ENCODE measurements at regions not wholly inside any gene's neighbourhood (a gene's known extent, or its start where the extent isn't known, plus 50 kb on each side); places are given as distances from the start of the nearest gene placed in this dataset.

DNA sequence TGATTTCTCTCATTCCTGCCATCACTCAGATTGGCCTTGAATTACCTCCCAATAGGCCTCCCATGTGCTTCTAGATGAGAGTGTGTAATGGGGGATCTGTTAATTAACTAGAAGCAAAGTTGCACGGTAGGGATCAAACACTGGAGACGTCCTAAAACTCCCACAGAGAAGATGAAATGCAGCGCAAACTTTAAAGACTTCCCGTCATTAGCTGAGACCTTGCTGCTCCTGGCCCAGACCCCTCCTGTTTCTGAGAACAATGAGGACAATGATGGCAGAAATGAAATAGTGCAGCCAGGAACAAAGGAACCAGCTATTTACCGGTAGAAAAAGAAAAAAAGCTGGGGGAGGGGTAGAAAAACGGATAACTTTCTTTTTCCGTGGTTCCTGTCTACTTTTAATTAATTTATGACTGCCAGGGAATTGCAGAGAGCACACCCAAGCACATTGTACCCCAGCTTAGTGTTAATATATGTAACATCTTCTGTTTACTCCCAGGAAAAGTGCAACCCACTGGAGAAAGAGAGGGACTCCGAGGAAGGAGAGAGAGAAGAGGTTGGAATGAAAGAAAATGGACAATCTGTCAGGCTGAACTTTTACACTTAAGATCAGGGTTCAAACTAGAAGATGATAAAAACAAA lies 280.7 kb upstream of the SOX5 start:
- no peak overlapping the region for H3K4me3 ChIP-seq (ENCODE audit: low read depth in 1 of 2, low read length in 1 of 2)
- H3K36me3 ChIP-seq: no peaks in the 10 kb centered on the region
- no peaks in the 10 kb centered on the region for H3K27me3 ChIP-seq
- no peaks in the 10 kb centered on the region for H3K9me3 ChIP-seq
- TF ChIP-seq, protein P1, sequence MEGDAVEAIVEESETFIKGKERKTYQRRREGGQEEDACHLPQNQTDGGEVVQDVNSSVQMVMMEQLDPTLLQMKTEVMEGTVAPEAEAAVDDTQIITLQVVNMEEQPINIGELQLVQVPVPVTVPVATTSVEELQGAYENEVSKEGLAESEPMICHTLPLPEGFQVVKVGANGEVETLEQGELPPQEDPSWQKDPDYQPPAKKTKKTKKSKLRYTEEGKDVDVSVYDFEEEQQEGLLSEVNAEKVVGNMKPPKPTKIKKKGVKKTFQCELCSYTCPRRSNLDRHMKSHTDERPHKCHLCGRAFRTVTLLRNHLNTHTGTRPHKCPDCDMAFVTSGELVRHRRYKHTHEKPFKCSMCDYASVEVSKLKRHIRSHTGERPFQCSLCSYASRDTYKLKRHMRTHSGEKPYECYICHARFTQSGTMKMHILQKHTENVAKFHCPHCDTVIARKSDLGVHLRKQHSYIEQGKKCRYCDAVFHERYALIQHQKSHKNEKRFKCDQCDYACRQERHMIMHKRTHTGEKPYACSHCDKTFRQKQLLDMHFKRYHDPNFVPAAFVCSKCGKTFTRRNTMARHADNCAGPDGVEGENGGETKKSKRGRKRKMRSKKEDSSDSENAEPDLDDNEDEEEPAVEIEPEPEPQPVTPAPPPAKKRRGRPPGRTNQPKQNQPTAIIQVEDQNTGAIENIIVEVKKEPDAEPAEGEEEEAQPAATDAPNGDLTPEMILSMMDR (IDR thresholded peaks at IDR 0.05): no peak
- H3K4me1 ChIP-seq (ENCODE audit: control insufficient read depth in 1 of 2, insufficient read depth in 1 of 2, low read depth in 1 of 2, low read length in 1 of 2): peaks cover 18 to 22% of the 10 kb centered on the region in 2 experiments
- no peak overlapping the region for H3K27ac ChIP-seq

DNA sequence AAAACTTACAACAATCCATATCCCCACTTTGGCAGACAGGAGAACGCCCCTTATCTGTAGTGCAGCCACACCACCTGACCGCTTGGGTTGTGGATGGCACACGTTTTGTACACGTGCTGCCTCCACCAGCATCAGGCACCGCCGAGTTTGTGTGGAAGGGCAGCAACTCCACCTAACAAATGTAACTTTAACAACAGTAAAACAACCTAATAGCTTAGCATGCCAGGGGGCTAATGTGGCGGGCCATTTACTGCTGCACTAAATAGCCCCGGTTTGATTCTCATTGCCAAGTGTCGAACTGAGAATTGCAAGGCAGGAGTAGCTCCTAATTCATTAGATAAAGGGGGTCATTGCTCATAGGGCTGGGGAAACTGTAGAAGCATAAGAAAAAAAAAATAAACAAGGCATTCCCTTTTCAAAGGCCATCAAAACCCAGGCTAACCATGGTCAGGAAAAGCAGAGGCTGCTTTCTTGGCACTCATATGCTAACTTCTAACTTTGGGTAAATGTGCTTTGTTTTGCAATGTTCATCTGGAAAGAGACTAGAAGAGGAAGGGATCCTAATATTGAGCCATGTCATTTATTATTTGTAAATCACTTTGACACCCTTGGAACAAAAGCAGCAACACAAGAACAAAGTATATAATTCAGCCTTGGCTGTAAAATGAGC lies 279.7 kb upstream of the SOX5 start:
- Histone ChIP-seq H3K4me3 (ENCODE audit: low read depth in 1 of 2, low read length in 1 of 2) (no peak overlapping the region), H3K9me3 (no peaks in the 10 kb centered on the region), H3K36me3 (no peaks in the 10 kb centered on the region), H3K4me1 (ENCODE audit: control insufficient read depth in 1 of 2, insufficient read depth in 1 of 2, low read depth in 1 of 2, low read length in 1 of 2) (peaks cover 18 to 22% of the 10 kb centered on the region in 2 experiments), H3K27me3 (no peaks in the 10 kb centered on the region), H3K27ac (no peak overlapping the region)
- TF ChIP-seq, protein P1 (IDR thresholded peaks at IDR 0.05): no peak

- Histone ChIP-seq H3K4me1 (ENCODE audit: control insufficient read depth in 1 of 2, insufficient read depth in 1 of 2, low read depth in 1 of 2, low read length in 1 of 2) (peaks cover 19 to 22% of the 10 kb centered on the region in 2 experiments), H3K36me3 (no peaks in the 10 kb centered on the region), H3K27ac (no peak overlapping the region), H3K4me3 (ENCODE audit: low read depth in 1 of 2, low read length in 1 of 2) (no peak overlapping the region), H3K27me3 (no peaks in the 10 kb centered on the region), H3K9me3 (no peaks in the 10 kb centered on the region)
- TF ChIP-seq, protein P1 (IDR thresholded peaks at IDR 0.05): no peak
Measured at GRCh38 chr12:24228371-24228770, 278.9 kb upstream of the SOX5 start.

- no peak overlapping the region for H3K4me3 ChIP-seq (ENCODE audit: low read depth in 1 of 2, low read length in 1 of 2)
- H3K27me3 ChIP-seq: no peaks in the 10 kb centered on the region
- TF ChIP-seq, protein P1 (IDR thresholded peaks at IDR 0.05): no peak
- H3K27ac ChIP-seq: no peak overlapping the region
- peaks cover 27 to 30% of the 10 kb centered on the region in 2 experiments for H3K4me1 ChIP-seq (ENCODE audit: control insufficient read depth in 1 of 2, insufficient read depth in 1 of 2, low read depth in 1 of 2, low read length in 1 of 2)
- H3K9me3 ChIP-seq: no peaks in the 10 kb centered on the region
- no peaks in the 10 kb centered on the region for H3K36me3 ChIP-seq
Measured at GRCh38 chr12:24227551-24227950, 278.1 kb upstream of the SOX5 start.

- TF ChIP-seq, protein P1 (IDR thresholded peaks at IDR 0.05): no peak
- H3K27ac ChIP-seq: no peak overlapping the region
- no peaks in the 10 kb centered on the region for H3K27me3 ChIP-seq
- H3K36me3 ChIP-seq: no peaks in the 10 kb centered on the region
- H3K4me3 ChIP-seq (ENCODE audit: low read depth in 1 of 2, low read length in 1 of 2): no peak overlapping the region
- H3K4me1 ChIP-seq (ENCODE audit: control insufficient read depth in 1 of 2, insufficient read depth in 1 of 2, low read depth in 1 of 2, low read length in 1 of 2): peaks cover 34 to 36% of the 10 kb centered on the region in 2 experiments
- no peaks in the 10 kb centered on the region for H3K9me3 ChIP-seq
Measured at GRCh38 chr12:24226745-24227350, 277.4 kb upstream of the SOX5 start.
